HCT116 (cell line): ENCODE measurements at regions not wholly inside any gene's neighbourhood (a gene's known extent, or its start where the extent isn't known, plus 50 kb on each side); places are given as distances from the start of the nearest gene placed in this dataset.

Source experiments
- ATAC-seq: fragments of 200-7000 bp; cut with Tn5 transposase; 2 replicates; pipeline ENCODE4 v1.9.1; 2020; ENCODE audit warnings: mild to moderate bottlenecking, moderate library complexity
- BruUV-seq: library from RNA; stranded (reverse); fragments of 400-500 nt; replicated peaks from 2 replicates; lab custom pipeline; 2021; lab: Mats Ljungman, UMichigan
- CTCF ChIA-PET: fragments of 300-600 bp; sonication (Branson Sonifier 250); formaldehyde crosslinking; loops from one replicate; lab custom pipeline; 2021; ENCODE audit warnings: antibody characterized with exemption; lab: Charles Lee
- POLR2A ChIA-PET: fragments of 300-600, 350-600 bp; sonication (Branson Sonifier 250); formaldehyde crosslinking; loops from one replicate; lab custom pipeline; 2021; ENCODE audit warnings: antibody characterized with exemption; lab: Charles Lee
- RAD21 ChIA-PET, 2 experiments: fragments of 300-600 bp; sonication (Branson Sonifier 250); formaldehyde crosslinking; loops; one replicate each; lab custom pipeline; 2023; ENCODE audit warnings: low total read pairs in 2 of 2; ENCODE audit not compliant: uncharacterized antibody in 2 of 2, unreplicated experiment in 2 of 2, low non-redundant PET in 1 of 2; lab: Charles Lee
- DNase-seq: peaks from one replicate; pipeline ENCODE4 v3.0.0-alpha.2; 2010; ENCODE audit warnings: low read depth, low spot score
- H2AFZ ChIP-seq: fragments of 200-600 bp; shearing (Covaris generic), sonication (generic); 2 replicates; pipeline ENCODE4 v1.6.1; 2017; ENCODE audit warnings: low read depth, mixed run types, mixed read lengths, antibody characterized with exemption, low read length; ENCODE audit not compliant: poor library complexity, severe bottlenecking
- H3K27ac ChIP-seq: 2 replicates; pipeline ENCODE4 v1.5.1; 2012; ENCODE audit warnings: low read depth, low read length
- H3K27me3 ChIP-seq: fragments of 200-600 bp; sonication (generic); 2 replicates; pipeline ENCODE4 v1.6.1; 2016; ENCODE audit warnings: mixed run types, low read length, mixed read lengths; ENCODE audit not compliant: insufficient read depth
- H3K36me3 ChIP-seq, 2 experiments: fragments of 200-500 bp in 1 of 2; fragments of 200-600 bp in 1 of 2; sonication (Bioruptor generic) in 1 of 2; sonication (generic) in 1 of 2; 2 replicates each; pipeline versions ENCODE4 v1.5.1 to v1.6.1; 2014 to 2016; ENCODE audit warnings: low read length in 2 of 2, inconsistent platforms in 1 of 2, mixed read lengths in 1 of 2, mixed run types in 1 of 2; ENCODE audit not compliant: insufficient read depth in 2 of 2, control insufficient read depth in 1 of 2
- H3K4me1 ChIP-seq, 2 experiments: fragments of 200-600 bp in 1 of 2; sonication (generic) in 1 of 2; 2 replicates each; pipeline versions ENCODE4 v1.5.1 to v1.6.1; 2012 to 2017; ENCODE audit warnings: low read length in 2 of 2, inconsistent platforms in 1 of 2, mild to moderate bottlenecking in 1 of 2, mixed read lengths in 1 of 2, mixed run types in 1 of 2, moderate library complexity in 1 of 2; ENCODE audit not compliant: insufficient read depth in 2 of 2, control insufficient read depth in 1 of 2
- H3K4me2 ChIP-seq: fragments of 200-600 bp; sonication (generic); 2 replicates; pipeline ENCODE4 v1.6.1; 2017; ENCODE audit warnings: mixed run types, low read length, mixed read lengths
- H3K4me3 ChIP-seq, 2 experiments: fragments of 200-600 bp in 1 of 2; sonication (generic) in 1 of 2; replicated peaks in 1 of 2; 2 replicates each; pipeline ENCODE4 v1.5.1; 2011 to 2016; ENCODE audit warnings: low read length in 2 of 2, control low read depth in 1 of 2, low read depth in 1 of 2, mild to moderate bottlenecking in 1 of 2, mixed read lengths in 1 of 2, mixed run types in 1 of 2
- H3K79me2 ChIP-seq: fragments of 200-600 bp; sonication (generic); 2 replicates; pipeline ENCODE4 v1.6.1; 2017; ENCODE audit warnings: mild to moderate bottlenecking, mixed run types, low read length, moderate library complexity, mixed read lengths; ENCODE audit not compliant: insufficient read depth
- H3K9ac ChIP-seq: fragments of 200-600 bp; sonication (generic); 2 replicates; pipeline ENCODE4 v1.6.1; 2016; ENCODE audit warnings: low read length, mixed read lengths
- H3K9me2 ChIP-seq: fragments of 200-600 bp; sonication (generic), shearing (Covaris generic); 2 replicates; pipeline ENCODE4 v1.6.1; 2017; ENCODE audit warnings: mixed run types, mild to moderate bottlenecking, moderate library complexity; ENCODE audit not compliant: insufficient read depth
- H3K9me3 ChIP-seq, 2 experiments: fragments of 200-500 bp in 1 of 2; fragments of 200-600 bp in 1 of 2; sonication (Bioruptor generic) in 1 of 2; sonication (generic) in 1 of 2; 2 replicates each; pipeline ENCODE4 v1.6.1; 2014 to 2017; ENCODE audit warnings: low read length in 2 of 2, mixed read lengths in 2 of 2, inconsistent platforms in 1 of 2, low read depth in 1 of 2, mild to moderate bottlenecking in 1 of 2, mixed run types in 1 of 2, moderate library complexity in 1 of 2; ENCODE audit not compliant: control insufficient read depth in 1 of 2, insufficient read depth in 1 of 2
- H4K20me1 ChIP-seq: fragments of 200-600 bp; sonication (generic), shearing (Covaris generic); 2 replicates; pipeline ENCODE4 v1.6.1; 2017; ENCODE audit warnings: mixed run types, mild to moderate bottlenecking, moderate library complexity; ENCODE audit not compliant: insufficient read depth
- EGR1 ChIP-seq: IDR thresholded peaks from 2 replicates; pipeline ENCODE4 v1.6.1; 2012; ENCODE audit warnings: low read depth
- ELF1 ChIP-seq: IDR thresholded peaks from 2 replicates; pipeline ENCODE4 v1.6.1; 2012; ENCODE audit warnings: low read depth, borderline replicate concordance
- EZH2 ChIP-seq: fragments of 200-600 bp; sonication (generic); IDR thresholded peaks from 2 replicates; pipeline ENCODE4 v1.6.1; 2017; ENCODE audit warnings: antibody characterized with exemption, mixed run types
- EZH2phosphoT487 ChIP-seq: fragments of 200-600 bp; IDR thresholded peaks from 2 replicates; pipeline ENCODE4 v1.6.1; 2018; ENCODE audit warnings: antibody characterized with exemption, borderline replicate concordance
- FOSL1 ChIP-seq: IDR thresholded peaks from 2 replicates; pipeline ENCODE4 v1.6.1; 2012; ENCODE audit warnings: low read depth
- MAX ChIP-seq: IDR thresholded peaks from 2 replicates; pipeline ENCODE4 v1.6.1; 2012
- POLR2A ChIP-seq: IDR thresholded peaks from 2 replicates; pipeline ENCODE4 v1.7.0; 2011; ENCODE audit warnings: borderline replicate concordance; ENCODE audit not compliant: insufficient read depth, insufficient read length; ENCODE audit errors: extremely low read depth
- RAD21 ChIP-seq: IDR thresholded peaks from 2 replicates; pipeline ENCODE4 v1.6.1; 2012; ENCODE audit warnings: low read depth, mild to moderate bottlenecking
- REST ChIP-seq: IDR thresholded peaks from 2 replicates; pipeline ENCODE4 v1.6.1; 2012; ENCODE audit warnings: low read depth
- SIN3A ChIP-seq: IDR thresholded peaks from 2 replicates; pipeline ENCODE4 v1.6.1; 2012; ENCODE audit warnings: low read depth
- SRF ChIP-seq: IDR thresholded peaks from 2 replicates; pipeline ENCODE4 v1.6.1; 2012; ENCODE audit warnings: low read depth
- YY1 ChIP-seq: IDR thresholded peaks from 2 replicates; pipeline ENCODE4 v1.6.1; 2011; ENCODE audit warnings: low read length, low read depth, moderate library complexity, mild to moderate bottlenecking; ENCODE audit not compliant: insufficient replicate concordance; ENCODE audit errors: extremely low read depth
- ZBTB33 ChIP-seq: IDR thresholded peaks from 2 replicates; pipeline ENCODE4 v1.6.1; 2011; ENCODE audit warnings: mild to moderate bottlenecking, low read length, moderate library complexity; ENCODE audit not compliant: insufficient replicate concordance; ENCODE audit errors: extremely low read depth
- ZFX ChIP-seq: fragments of 450-650 bp; IDR thresholded peaks from 2 replicates; pipeline ENCODE4 v1.6.1; 2017
- ZNF274 ChIP-seq: fragments of 200-500 bp; sonication (Bioruptor generic); IDR thresholded peaks from 2 replicates; pipeline ENCODE4 v1.6.1; 2014; ENCODE audit warnings: mild to moderate bottlenecking, low read depth, low read length, inconsistent platforms
- intact Hi-C: fragments of 100-400 bp; cut with micrococcal nuclease; formaldehyde crosslinking; loops from 2 replicates; pipeline ENCODE4 v1.10.0; 2022

GRCh38 chr1:212177542-212177941 lies 107.7 kb upstream of the PPP2R5A start:
- Histone ChIP-seq H3K4me2 (no peak overlapping the region), H3K4me1 (peaks cover 0 to 12% of the 10 kb centered on the region in 2 experiments; a peak in 2 of 4 replicates), H3K4me3 (no peak overlapping the region), H3K9ac (no peak overlapping the region), H3K27ac (no peak overlapping the region), H3K79me2 (no peaks in the 10 kb centered on the region), H3K9me2 (no peaks in the 10 kb centered on the region), H3K36me3 (no peaks in the 10 kb centered on the region), H4K20me1 (no peaks in the 10 kb centered on the region), H2AFZ (no peak overlapping the region), H3K27me3 (no peaks in the 10 kb centered on the region), H3K9me3 (no peaks in the 10 kb centered on the region)
- DNase-seq (no peak), ATAC-seq (no peak)
- ChIA-PET POLR2A (no interaction called here), RAD21 (no interaction called here), CTCF (no interaction called here)
- no TSS peak for BruUV-seq
- TF ChIP-seq ELF1 (no peak), ZFX (no peak), MAX (no peak), EZH2 (no peak), FOSL1 (no peak), EGR1 (no peak), EZH2phosphoT487 (no peak), ZNF274 (no peak), SIN3A (no peak), ZBTB33 (no peak), POLR2A (no peak), YY1 (no peak), RAD21 (no peak), REST (no peak), SRF (no peak)
- intact Hi-C loops = no loop called here
